ENCODE measurements at regions not wholly inside any gene's neighbourhood (a gene's known extent, or its start where the extent isn't known, plus 50 kb on each side); places are given as distances from the start of the nearest gene placed in this dataset.
"Not testable (repeated sequence)": the region's sequence is repeated elsewhere in the genome, so short reads cannot be mapped to it uniquely, and the experiment has no call there.

GRCh38 chr6:101157638-101158037 is 235.9 kb upstream of the GRIK2 start:
- H3K4me1 Mint-ChIP-seq; ATAC-seq (ENCODE audit: low read depth); H3K27ac Mint-ChIP-seq; H3K4me3 Mint-ChIP-seq; H3K36me3 Mint-ChIP-seq; H3K27me3 Mint-ChIP-seq; DNase-seq; H3K9me3 Mint-ChIP-seq; POLR2A ChIA-PET: not testable (repeated sequence)

- Mint-ChIP-seq H3K9me3 (no peaks in the 10 kb centered on the region), H3K4me3 (no peak overlapping the region), H3K36me3 (no peaks in the 10 kb centered on the region), H3K27me3 (no peaks in the 10 kb centered on the region), H3K27ac (no peak overlapping the region), H3K4me1 (no peaks in the 10 kb centered on the region)
- POLR2A ChIA-PET: no interaction called here
- ATAC-seq (ENCODE audit: low read depth) (no peak), DNase-seq (no peak)
Observed at GRCh38 chr6:101163611-101164010, 229.9 kb upstream of the GRIK2 start.

GRCh38 chr6:101167638-101168037 is 225.9 kb upstream of the GRIK2 start:
- ATAC-seq (ENCODE audit: low read depth): no peak
- H3K4me3 Mint-ChIP-seq: no peak overlapping the region
- H3K9me3 Mint-ChIP-seq: peaks cover 4% of the 10 kb centered on the region
- no peak for DNase-seq
- no peak overlapping the region for H3K27ac Mint-ChIP-seq
- no peaks in the 10 kb centered on the region for H3K4me1 Mint-ChIP-seq
- POLR2A ChIA-PET: no interaction called here
- no peaks in the 10 kb centered on the region for H3K27me3 Mint-ChIP-seq
- no peaks in the 10 kb centered on the region for H3K36me3 Mint-ChIP-seq

- H3K27ac Mint-ChIP-seq; H3K4me3 Mint-ChIP-seq; H3K9me3 Mint-ChIP-seq; POLR2A ChIA-PET; H3K4me1 Mint-ChIP-seq; H3K27me3 Mint-ChIP-seq; ATAC-seq (ENCODE audit: low read depth); DNase-seq; H3K36me3 Mint-ChIP-seq: not testable (repeated sequence)
Observed at GRCh38 chr6:101171049-101171448, 222.5 kb upstream of the GRIK2 start.

GRCh38 chr6:101178748-101179147 is 214.8 kb upstream of the GRIK2 start:
- Mint-ChIP-seq H3K4me1 (no peaks in the 10 kb centered on the region), H3K36me3 (no peaks in the 10 kb centered on the region), H3K4me3 (no peak overlapping the region), H3K9me3 (no peaks in the 10 kb centered on the region), H3K27me3 (no peaks in the 10 kb centered on the region), H3K27ac (no peak overlapping the region)
- DNase-seq: no peak
- ATAC-seq (ENCODE audit: low read depth): no peak
- POLR2A ChIA-PET: no interaction called here

GRCh38 chr6:101181006-101181405 is 212.5 kb upstream of the GRIK2 start:
- Mint-ChIP-seq H3K4me1 (no peaks in the 10 kb centered on the region), H3K27me3 (no peaks in the 10 kb centered on the region), H3K27ac (no peak overlapping the region), H3K4me3 (no peak overlapping the region), H3K9me3 (no peaks in the 10 kb centered on the region), H3K36me3 (no peaks in the 10 kb centered on the region)
- POLR2A ChIA-PET: no interaction called here
- DNase-seq (no peak), ATAC-seq (ENCODE audit: low read depth) (no peak)

- H3K27ac Mint-ChIP-seq; ATAC-seq (ENCODE audit: low read depth); H3K4me1 Mint-ChIP-seq; H3K27me3 Mint-ChIP-seq; DNase-seq; H3K36me3 Mint-ChIP-seq; POLR2A ChIA-PET; H3K4me3 Mint-ChIP-seq; H3K9me3 Mint-ChIP-seq: not testable (repeated sequence)
Observed at GRCh38 chr6:101188285-101188798, 205.2 kb upstream of the GRIK2 start.

- Mint-ChIP-seq H3K4me1 (no peaks in the 10 kb centered on the region), H3K27ac (no peak overlapping the region), H3K9me3 (no peaks in the 10 kb centered on the region), H3K36me3 (no peaks in the 10 kb centered on the region), H3K4me3 (no peak overlapping the region), H3K27me3 (no peaks in the 10 kb centered on the region)
- ATAC-seq (ENCODE audit: low read depth): no peak
- POLR2A ChIA-PET: no interaction called here
- DNase-seq: no peak
Observed at GRCh38 chr6:101195588-101195987, 197.9 kb upstream of the GRIK2 start.

GRCh38 chr6:101199441-101199840 is 194.1 kb upstream of the GRIK2 start:
- H3K9me3 Mint-ChIP-seq: no peaks in the 10 kb centered on the region
- DNase-seq (no peak), ATAC-seq (ENCODE audit: low read depth) (no peak)
- no peaks in the 10 kb centered on the region for H3K4me1 Mint-ChIP-seq
- H3K4me3 Mint-ChIP-seq: no peak overlapping the region
- H3K36me3 Mint-ChIP-seq: no peaks in the 10 kb centered on the region
- POLR2A ChIA-PET: no interaction called here
- no peaks in the 10 kb centered on the region for H3K27me3 Mint-ChIP-seq
- H3K27ac Mint-ChIP-seq: no peak overlapping the region

- ATAC-seq (ENCODE audit: low read depth) (no peak), DNase-seq (no peak)
- Mint-ChIP-seq H3K36me3 (no peaks in the 10 kb centered on the region), H3K27me3 (no peaks in the 10 kb centered on the region), H3K27ac (no peak overlapping the region), H3K9me3 (no peaks in the 10 kb centered on the region), H3K4me1 (no peaks in the 10 kb centered on the region), H3K4me3 (no peak overlapping the region)
- POLR2A ChIA-PET: no interaction called here
Observed at GRCh38 chr6:101202867-101203374, 190.6 kb upstream of the GRIK2 start.

- DNase-seq: no peak
- Mint-ChIP-seq H3K9me3 (no peaks in the 10 kb centered on the region), H3K27me3 (no peaks in the 10 kb centered on the region), H3K27ac (no peak overlapping the region), H3K4me1 (no peaks in the 10 kb centered on the region), H3K4me3 (no peak overlapping the region), H3K36me3 (no peaks in the 10 kb centered on the region)
- no peak for ATAC-seq (ENCODE audit: low read depth)
- POLR2A ChIA-PET: no interaction called here
Observed at GRCh38 chr6:101203664-101204063, 189.8 kb upstream of the GRIK2 start.

GRCh38 chr6:101208152-101208551 is 185.4 kb upstream of the GRIK2 start:
- H3K36me3 Mint-ChIP-seq: no peaks in the 10 kb centered on the region
- H3K4me1 Mint-ChIP-seq: no peaks in the 10 kb centered on the region
- H3K27me3 Mint-ChIP-seq: no peaks in the 10 kb centered on the region
- no peak overlapping the region for H3K27ac Mint-ChIP-seq
- no peak overlapping the region for H3K4me3 Mint-ChIP-seq
- DNase-seq: no peak
- POLR2A ChIA-PET: no interaction called here
- ATAC-seq (ENCODE audit: low read depth): no peak
- no peaks in the 10 kb centered on the region for H3K9me3 Mint-ChIP-seq

GRCh38 chr6:101212640-101213039 is 180.9 kb upstream of the GRIK2 start:
- DNase-seq (no peak), ATAC-seq (ENCODE audit: low read depth) (no peak)
- POLR2A ChIA-PET: no interaction called here
- H3K4me3 Mint-ChIP-seq: no peak overlapping the region
- H3K27me3 Mint-ChIP-seq: no peaks in the 10 kb centered on the region
- no peak overlapping the region for H3K27ac Mint-ChIP-seq
- no peaks in the 10 kb centered on the region for H3K4me1 Mint-ChIP-seq
- peaks cover 1% of the 10 kb centered on the region for H3K9me3 Mint-ChIP-seq
- H3K36me3 Mint-ChIP-seq: no peaks in the 10 kb centered on the region

GRCh38 chr6:101222007-101222406 is 171.5 kb upstream of the GRIK2 start:
- no peak for ATAC-seq (ENCODE audit: low read depth)
- Mint-ChIP-seq H3K9me3 (no peaks in the 10 kb centered on the region), H3K36me3 (no peaks in the 10 kb centered on the region), H3K4me3 (no peak overlapping the region), H3K4me1 (no peaks in the 10 kb centered on the region), H3K27me3 (no peaks in the 10 kb centered on the region), H3K27ac (no peak overlapping the region)
- POLR2A ChIA-PET: no interaction called here
- DNase-seq: no peak

- Mint-ChIP-seq H3K9me3 (no peaks in the 10 kb centered on the region), H3K36me3 (no peaks in the 10 kb centered on the region), H3K4me1 (no peaks in the 10 kb centered on the region), H3K27me3 (no peaks in the 10 kb centered on the region), H3K4me3 (no peak overlapping the region), H3K27ac (no peak overlapping the region)
- ATAC-seq (ENCODE audit: low read depth) (no peak), DNase-seq (no peak)
- POLR2A ChIA-PET: no interaction called here
Observed at GRCh38 chr6:101224751-101225150, 168.8 kb upstream of the GRIK2 start.

All from activated naive CD8-positive, alpha-beta T cell treated with anti-CD3 and anti-CD28 coated beads, Interleukin-2, amount 10 ng/mL, durations not matched to agents 7 days and 5 days (primary cell).